H9 (cell line): ENCODE measurements at regions not wholly inside any gene's neighbourhood (a gene's known extent, or its start where the extent isn't known, plus 50 kb on each side); places are given as distances from the start of the nearest gene placed in this dataset.

ENCODE experiments used
- DNase-seq: peaks from one replicate; pipeline ENCODE4 v3.0.0-alpha.2; 2017
- H2AFZ ChIP-seq: one replicate; pipeline ENCODE4 v1.6.1; 2013; ENCODE audit warnings: mild to moderate bottlenecking, low read length, control low read depth, moderate library complexity
- H2AK5ac ChIP-seq: 2 replicates; pipeline ENCODE4 v1.6.1; 2013; ENCODE audit warnings: low read length, control low read depth, mixed read lengths; ENCODE audit not compliant: insufficient read length
- H2BK120ac ChIP-seq: one replicate; pipeline ENCODE4 v1.6.1; 2013; ENCODE audit warnings: low read depth, mild to moderate bottlenecking, low read length, control low read depth, inconsistent platforms; ENCODE audit not compliant: poor library complexity, severe bottlenecking
- H2BK12ac ChIP-seq: 2 replicates; pipeline ENCODE4 v1.6.1; 2013; ENCODE audit warnings: low read length, control low read depth, mixed read lengths, low read depth; ENCODE audit not compliant: insufficient read length
- H2BK15ac ChIP-seq: 2 replicates; pipeline ENCODE4 v1.6.1; 2013; ENCODE audit warnings: low read depth, low read length, control low read depth
- H2BK20ac ChIP-seq: one replicate; pipeline ENCODE4 v1.6.1; 2013; ENCODE audit warnings: low read depth, mild to moderate bottlenecking, low read length, control low read depth, inconsistent platforms; ENCODE audit not compliant: poor library complexity, severe bottlenecking
- H2BK5ac ChIP-seq: 2 replicates; pipeline ENCODE4 v1.6.1; 2013; ENCODE audit warnings: low read length, control low read depth, mixed read lengths; ENCODE audit not compliant: insufficient read length
- H3K14ac ChIP-seq: 2 replicates; pipeline ENCODE4 v1.6.1; 2013; ENCODE audit warnings: low read length, control low read depth; ENCODE audit not compliant: insufficient read depth
- H3K18ac ChIP-seq: 2 replicates; pipeline ENCODE4 v1.6.1; 2013; ENCODE audit warnings: low read depth, mild to moderate bottlenecking, mixed read lengths, low read length, control low read depth; ENCODE audit not compliant: insufficient read length
- H3K23ac ChIP-seq: 2 replicates; pipeline ENCODE4 v1.6.1; 2013; ENCODE audit warnings: low read length, control low read depth, mixed read lengths, low read depth; ENCODE audit not compliant: insufficient read length
- H3K23me2 ChIP-seq: 2 replicates; pipeline ENCODE4 v1.6.1; 2013; ENCODE audit warnings: low read depth, mild to moderate bottlenecking, mixed read lengths, low read length, control low read depth; ENCODE audit not compliant: insufficient read length, poor library complexity, severe bottlenecking
- H3K27ac ChIP-seq: 2 replicates; pipeline ENCODE4 v1.5.1; 2013; ENCODE audit warnings: low read length, control low read depth, mixed read lengths, low read depth; ENCODE audit not compliant: insufficient read length
- H3K27me3 ChIP-seq: 2 replicates; pipeline ENCODE4 v1.6.1; 2013; ENCODE audit warnings: low read length, control low read depth, inconsistent platforms; ENCODE audit not compliant: insufficient read depth
- H3K4ac ChIP-seq: 2 replicates; pipeline ENCODE4 v1.6.1; 2013; ENCODE audit warnings: low read depth, mild to moderate bottlenecking, control low read depth, inconsistent platforms, low read length, moderate library complexity
- H3K4me1 ChIP-seq: 2 replicates; pipeline ENCODE4 v1.6.1; 2013; ENCODE audit warnings: low read length, control low read depth, inconsistent platforms; ENCODE audit not compliant: insufficient read depth
- H3K4me2 ChIP-seq: 2 replicates; pipeline ENCODE4 v1.6.1; 2013; ENCODE audit warnings: low read length, control low read depth, mixed read lengths; ENCODE audit not compliant: insufficient read length, insufficient read depth
- H3K56ac ChIP-seq: 2 replicates; pipeline ENCODE4 v1.6.1; 2013; ENCODE audit warnings: low read depth, mild to moderate bottlenecking, mixed read lengths, low read length, control low read depth; ENCODE audit not compliant: insufficient read length
- H3K79me1 ChIP-seq: 2 replicates; pipeline ENCODE4 v1.6.1; 2013; ENCODE audit warnings: low read depth, mild to moderate bottlenecking, moderate library complexity, low read length, control low read depth, inconsistent platforms; ENCODE audit not compliant: insufficient read depth, poor library complexity, severe bottlenecking
- H3K79me2 ChIP-seq: 2 replicates; pipeline ENCODE4 v1.6.1; 2013; ENCODE audit warnings: low read length, control low read depth, inconsistent platforms; ENCODE audit not compliant: insufficient read depth
- H3K9ac ChIP-seq: 2 replicates; pipeline ENCODE4 v1.6.1; 2013; ENCODE audit warnings: low read length, control low read depth, mixed read lengths; ENCODE audit not compliant: insufficient read length; ENCODE audit errors: extremely low read depth
- H3K9me3 ChIP-seq: one replicate; pipeline ENCODE4 v1.6.1; 2013; ENCODE audit warnings: low read depth, low read length, inconsistent platforms; ENCODE audit not compliant: control insufficient read depth
- H3T11ph ChIP-seq: one replicate; pipeline ENCODE4 v1.6.1; 2013; ENCODE audit warnings: mild to moderate bottlenecking, low read length, control low read depth, inconsistent platforms
- H4K20me1 ChIP-seq: one replicate; pipeline ENCODE4 v1.6.1; 2013; ENCODE audit not compliant: control insufficient read depth, insufficient read length, insufficient read depth
- H4K5ac ChIP-seq: 2 replicates; pipeline ENCODE4 v1.6.1; 2013; ENCODE audit warnings: low read depth, mild to moderate bottlenecking, mixed read lengths, low read length, control low read depth; ENCODE audit not compliant: insufficient read length
- H4K8ac ChIP-seq: replicated peaks from 2 replicates; pipeline ENCODE4 v1.6.1; 2013; ENCODE audit warnings: low read length, control low read depth, mixed read lengths, low read depth; ENCODE audit not compliant: insufficient read length
- H4K91ac ChIP-seq: 2 replicates; pipeline ENCODE4 v1.6.1; 2013; ENCODE audit warnings: low read depth, mild to moderate bottlenecking, moderate library complexity, mixed read lengths, low read length, control low read depth; ENCODE audit not compliant: insufficient read length
- H3K27ac Mint-ChIP-seq, 3 experiments: 2 replicates in 2 of 3; 3 replicates in 1 of 3; pipeline ENCODE4 v1.8.0; 2020 to 2021; ENCODE audit warnings: mixed read lengths in 3 of 3, mild to moderate bottlenecking in 1 of 3, moderate library complexity in 1 of 3
- H3K27me3 Mint-ChIP-seq: 2 replicates; pipeline ENCODE4 v1.8.0; 2021; ENCODE audit warnings: low read depth, mild to moderate bottlenecking, moderate library complexity, mixed read lengths
- H3K36me3 Mint-ChIP-seq, 3 experiments: 2 replicates in 2 of 3; 3 replicates in 1 of 3; pipeline ENCODE4 v1.8.0; 2020 to 2021; ENCODE audit warnings: low read depth in 3 of 3, mixed read lengths in 3 of 3; ENCODE audit not compliant: insufficient read depth in 1 of 3
- H3K4me1 Mint-ChIP-seq, 2 experiments: 2 replicates each; pipeline ENCODE4 v1.8.0; 2020; ENCODE audit warnings: mixed read lengths in 2 of 2
- H3K4me3 Mint-ChIP-seq, 2 experiments: 2 replicates in 1 of 2; 3 replicates in 1 of 2; pipeline ENCODE4 v1.8.0; 2020 to 2021; ENCODE audit warnings: mild to moderate bottlenecking in 2 of 2, mixed read lengths in 2 of 2, moderate library complexity in 1 of 2
- H3K9me3 Mint-ChIP-seq, 2 experiments: 2 replicates in 1 of 2; 3 replicates in 1 of 2; pipeline ENCODE4 v1.8.0; 2020; ENCODE audit warnings: mild to moderate bottlenecking in 2 of 2, mixed read lengths in 2 of 2, moderate library complexity in 1 of 2
- CTCF ChIP-seq: fragments of 200-600 bp; sonication (generic); conservative IDR thresholded peaks from 3 replicates; pipeline ENCODE4 v1.8.0; 2021; ENCODE audit warnings: antibody characterized with exemption, mild to moderate bottlenecking
- WGBS: extraction: QIAGEN DNeasy Blood & Tissue Kit; methylation state at CpG from one replicate; pipeline ENCODE4 v1.1.7; 2013; ENCODE audit warnings: missing lambda C conversion rate, low lambda C conversion rate, mixed read lengths; ENCODE audit not compliant: insufficient read length; ENCODE audit errors: extremely low coverage; 5-methylcytosine and 5-hydroxymethylcytosine counted together

GRCh38 chr17:56679777-56680422 is 86.4 kb downstream of the NOG start:
- H2BK12ac ChIP-seq = no peak overlapping the region
- no peak overlapping the region for H2AFZ ChIP-seq
- no peak overlapping the region for H2BK5ac ChIP-seq
- H3K14ac ChIP-seq = no peak overlapping the region
- H3K79me1 ChIP-seq = no peaks in the 10 kb centered on the region
- no CpG with 5 or more reads among the region's 6 CpGs for WGBS
- no peak overlapping the region for H3K56ac ChIP-seq
- no peak for DNase-seq
- no peaks in the 10 kb centered on the region; the same call in none of the 2 replicates for H3K27me3 Mint-ChIP-seq
- no peak overlapping the region for H3K9ac ChIP-seq
- H2AK5ac ChIP-seq = no peak overlapping the region
- no peak overlapping the region for H4K91ac ChIP-seq
- H3K4ac ChIP-seq = no peak overlapping the region
- H3K18ac ChIP-seq = no peak overlapping the region
- no peaks in the 10 kb centered on the region for H4K20me1 ChIP-seq
- no peak overlapping the region for H3T11ph ChIP-seq
- H3K27ac ChIP-seq = no peak overlapping the region
- H3K23ac ChIP-seq = no peak overlapping the region
- no peak overlapping the region for H3K27ac Mint-ChIP-seq
- H4K8ac ChIP-seq = no peak overlapping the region
- no peak overlapping the region for H3K4me3 Mint-ChIP-seq
- H3K4me1 ChIP-seq = no peaks in the 10 kb centered on the region; the same call in 1 of the 2 replicates
- H3K9me3 ChIP-seq = no peaks in the 10 kb centered on the region
- peaks cover 10% of the 10 kb centered on the region; the same call in 1 of the 2 replicates for H3K27me3 ChIP-seq
- H3K4me2 ChIP-seq = no peak overlapping the region
- no peak overlapping the region for H4K5ac ChIP-seq
- no peaks in the 10 kb centered on the region for H3K79me2 ChIP-seq
- peaks cover 5 to 6% of the 10 kb centered on the region in 2 experiments; a peak in 2 of 4 replicates for H3K4me1 Mint-ChIP-seq
- H3K36me3 Mint-ChIP-seq = no peaks in the 10 kb centered on the region
- peaks cover 5% of the 10 kb centered on the region for H3K23me2 ChIP-seq
- no peak overlapping the region for H2BK120ac ChIP-seq
- TF ChIP-seq CTCF = no peak
- H2BK20ac ChIP-seq = no peak overlapping the region
- H2BK15ac ChIP-seq = no peak overlapping the region
- no peaks in the 10 kb centered on the region; a peak in 1 of 5 replicates for H3K9me3 Mint-ChIP-seq
